ENCODE measurements at regions not wholly inside any gene's neighbourhood (a gene's known extent, or its start where the extent isn't known, plus 50 kb on each side); places are given as distances from the start of the nearest gene placed in this dataset.
"Not testable (repeated sequence)": the region's sequence is repeated elsewhere in the genome, so short reads cannot be mapped to it uniquely, and the experiment has no call there.

DNA sequence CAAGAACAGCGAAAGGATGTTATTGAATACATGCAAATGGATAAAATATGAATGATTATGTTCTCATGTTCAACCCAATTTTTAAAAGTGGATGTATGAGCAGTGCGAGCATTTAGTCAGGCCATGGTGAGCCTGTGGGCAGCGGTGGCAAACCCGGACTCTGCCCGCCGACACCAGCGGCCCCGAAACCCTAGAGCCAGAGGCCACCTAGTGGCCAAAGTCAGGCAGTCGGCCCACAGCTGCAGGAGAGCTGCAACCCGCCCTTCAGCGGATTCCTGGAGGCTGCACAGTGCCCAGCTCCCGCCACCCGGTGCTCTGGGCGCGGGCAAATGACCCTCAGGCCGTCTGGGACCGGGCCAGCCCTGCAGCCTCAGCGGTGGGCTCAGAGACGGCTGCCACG, 89.5 kb downstream of the POTEG start:
- intact Hi-C loops (cut with DNase I, micrococcal nuclease); H3K4me3 Mint-ChIP-seq; DNase-seq; H3K27me3 Mint-ChIP-seq; H3K36me3 Mint-ChIP-seq (ENCODE audit: low read depth); ATAC-seq (ENCODE audit: poor library complexity); H3K27ac ChIP-seq (ENCODE audit: low read depth in 1 of 2, low read length in 2 of 2); H3K4me1 ChIP-seq (ENCODE audit: insufficient read depth, low read length); POLR2A ChIA-PET; H3K9me3 Mint-ChIP-seq; CTCF ChIA-PET; H3K36me3 ChIP-seq (ENCODE audit: insufficient read depth, low read length); H3K27me3 ChIP-seq (ENCODE audit: control insufficient read depth in 1 of 2, insufficient read depth in 2 of 2, low read length in 2 of 2); H3K4me3 ChIP-seq (ENCODE audit: low read length); H3K4me1 Mint-ChIP-seq (ENCODE audit: low read depth); H3K27ac Mint-ChIP-seq; H3K9me3 ChIP-seq (ENCODE audit: control insufficient read depth in 1 of 2, insufficient read depth in 1 of 2, low read length in 2 of 2): not testable (repeated sequence)

DNA sequence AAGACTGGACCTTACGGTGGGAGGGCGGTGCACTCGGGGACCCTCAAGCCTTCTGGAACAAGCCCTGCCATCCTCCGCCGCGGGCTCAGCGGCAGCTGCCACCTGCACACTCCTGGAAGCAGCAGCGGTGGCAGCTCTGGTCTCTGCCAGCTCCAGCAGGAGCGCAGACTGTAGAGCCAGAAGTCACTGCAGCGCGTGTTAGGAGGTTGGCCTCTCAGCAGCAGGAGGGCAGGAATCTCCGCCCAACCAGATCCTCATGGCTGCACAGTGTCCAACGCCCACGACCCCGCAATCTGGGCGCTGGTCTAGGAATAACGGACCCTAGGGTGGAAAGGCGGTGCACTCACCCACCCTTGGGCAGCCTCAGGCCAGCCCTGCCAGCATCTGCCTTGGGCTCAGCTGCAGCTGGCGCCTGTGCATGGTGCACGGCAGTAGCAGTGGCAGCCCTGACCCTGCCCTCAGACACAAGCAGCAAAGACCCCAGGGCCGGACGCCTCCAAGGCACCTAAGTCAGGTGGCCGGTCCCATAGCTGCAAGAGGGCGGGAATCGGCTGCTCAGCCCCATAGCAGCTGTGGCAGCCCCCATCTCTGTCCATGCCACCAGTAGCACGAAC, 88.7 kb downstream of the POTEG start:
- H3K4me3 ChIP-seq (ENCODE audit: low read length); H3K4me1 Mint-ChIP-seq (ENCODE audit: low read depth); H3K9me3 ChIP-seq (ENCODE audit: control insufficient read depth in 1 of 2, insufficient read depth in 1 of 2, low read length in 2 of 2); H3K4me3 Mint-ChIP-seq; H3K9me3 Mint-ChIP-seq; H3K4me1 ChIP-seq (ENCODE audit: insufficient read depth, low read length); H3K27ac Mint-ChIP-seq; H3K27me3 ChIP-seq (ENCODE audit: control insufficient read depth in 1 of 2, insufficient read depth in 2 of 2, low read length in 2 of 2); intact Hi-C loops (cut with DNase I, micrococcal nuclease); ATAC-seq (ENCODE audit: poor library complexity); CTCF ChIA-PET; POLR2A ChIA-PET; DNase-seq; H3K27me3 Mint-ChIP-seq; H3K36me3 ChIP-seq (ENCODE audit: insufficient read depth, low read length); H3K27ac ChIP-seq (ENCODE audit: low read depth in 1 of 2, low read length in 2 of 2); H3K36me3 Mint-ChIP-seq (ENCODE audit: low read depth): not testable (repeated sequence)

DNA sequence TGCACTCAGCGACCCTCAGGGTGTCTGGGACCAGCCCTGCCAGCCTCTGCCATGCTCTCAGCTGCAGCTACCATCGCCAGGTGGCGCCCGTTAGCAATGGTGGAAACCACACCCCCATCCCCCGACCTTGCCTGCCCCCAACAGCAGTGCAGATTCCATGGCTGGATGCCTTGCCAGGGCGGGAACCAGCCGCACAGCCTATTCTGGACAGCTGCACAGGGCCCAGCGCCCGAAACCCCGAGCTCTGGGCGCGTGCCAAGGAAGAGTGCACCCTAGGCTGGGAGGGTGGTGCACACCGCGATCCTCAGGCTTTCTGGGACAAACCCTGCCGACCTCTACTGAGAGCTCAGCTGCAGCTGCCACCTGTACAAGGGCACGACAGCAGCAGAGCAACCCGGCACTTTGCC, 88.1 kb downstream of the POTEG start:
- H3K9me3 Mint-ChIP-seq; H3K36me3 ChIP-seq (ENCODE audit: insufficient read depth, low read length); intact Hi-C loops (cut with DNase I, micrococcal nuclease); H3K4me3 Mint-ChIP-seq; POLR2A ChIA-PET; H3K9me3 ChIP-seq (ENCODE audit: control insufficient read depth in 1 of 2, insufficient read depth in 1 of 2, low read length in 2 of 2); H3K27me3 Mint-ChIP-seq; H3K4me1 Mint-ChIP-seq (ENCODE audit: low read depth); H3K27me3 ChIP-seq (ENCODE audit: control insufficient read depth in 1 of 2, insufficient read depth in 2 of 2, low read length in 2 of 2); H3K27ac ChIP-seq (ENCODE audit: low read depth in 1 of 2, low read length in 2 of 2); H3K27ac Mint-ChIP-seq; H3K4me1 ChIP-seq (ENCODE audit: insufficient read depth, low read length); H3K36me3 Mint-ChIP-seq (ENCODE audit: low read depth); CTCF ChIA-PET; H3K4me3 ChIP-seq (ENCODE audit: low read length): not testable (repeated sequence)
- peak in 2 of 14 experiments; percentile 1 to 2 for DNase-seq
- peak; percentile 29 for ATAC-seq (ENCODE audit: poor library complexity)

DNA sequence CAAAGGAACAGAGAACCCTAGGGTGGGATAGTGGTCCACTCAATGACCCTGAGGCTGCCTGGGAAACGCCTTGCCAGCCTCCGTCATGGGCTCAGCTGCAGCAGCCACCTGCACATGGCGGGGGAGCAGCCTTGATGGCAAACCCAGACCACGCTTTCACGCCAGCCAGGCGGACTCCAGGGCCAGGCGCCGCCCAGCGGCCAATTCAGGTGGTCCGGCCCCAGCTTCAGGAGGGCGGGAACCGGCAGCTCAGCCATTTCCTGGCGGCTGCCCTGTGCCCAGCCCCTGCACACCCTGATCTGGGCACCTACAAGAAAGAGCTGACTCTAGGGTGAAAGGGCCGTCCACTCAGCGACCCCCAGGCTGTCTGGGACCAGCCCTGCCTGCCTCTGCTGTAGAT, 87.5 kb downstream of the POTEG start:
- H3K36me3 Mint-ChIP-seq (ENCODE audit: low read depth); H3K4me1 ChIP-seq (ENCODE audit: insufficient read depth, low read length); H3K4me3 Mint-ChIP-seq; H3K27ac ChIP-seq (ENCODE audit: low read depth in 1 of 2, low read length in 2 of 2); H3K4me1 Mint-ChIP-seq (ENCODE audit: low read depth); intact Hi-C loops (cut with DNase I, micrococcal nuclease); H3K36me3 ChIP-seq (ENCODE audit: insufficient read depth, low read length); ATAC-seq (ENCODE audit: poor library complexity); DNase-seq; POLR2A ChIA-PET; H3K9me3 ChIP-seq (ENCODE audit: control insufficient read depth in 1 of 2, insufficient read depth in 1 of 2, low read length in 2 of 2); H3K27me3 ChIP-seq (ENCODE audit: control insufficient read depth in 1 of 2, insufficient read depth in 2 of 2, low read length in 2 of 2); H3K9me3 Mint-ChIP-seq; H3K4me3 ChIP-seq (ENCODE audit: low read length); H3K27me3 Mint-ChIP-seq; H3K27ac Mint-ChIP-seq; CTCF ChIA-PET: not testable (repeated sequence)

DNA sequence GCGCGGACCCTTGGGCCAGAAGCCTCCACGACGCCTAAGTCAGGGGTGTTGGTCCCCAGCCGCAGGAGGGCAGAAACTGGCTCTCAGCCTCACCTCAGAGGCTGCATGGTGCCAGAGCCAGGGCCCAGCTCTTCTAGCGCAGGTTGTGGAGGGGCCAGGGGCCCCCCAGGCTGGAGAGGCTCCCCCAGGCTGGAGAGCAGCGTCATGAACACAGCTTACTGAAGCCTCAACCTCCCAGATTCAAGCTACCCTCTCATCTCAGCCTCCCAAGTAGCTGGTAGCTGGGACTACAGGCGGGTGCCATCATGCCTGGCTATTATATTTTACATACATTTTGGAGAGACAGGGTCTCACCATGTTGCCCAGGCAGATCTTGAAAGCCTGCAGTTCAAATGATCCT, 87.0 kb downstream of the POTEG start:
- H3K9me3 Mint-ChIP-seq; H3K4me1 Mint-ChIP-seq (ENCODE audit: low read depth); ATAC-seq (ENCODE audit: poor library complexity); CTCF ChIA-PET; intact Hi-C loops (cut with DNase I, micrococcal nuclease); H3K27ac Mint-ChIP-seq; H3K27ac ChIP-seq (ENCODE audit: low read depth in 1 of 2, low read length in 2 of 2); H3K27me3 ChIP-seq (ENCODE audit: control insufficient read depth in 1 of 2, insufficient read depth in 2 of 2, low read length in 2 of 2); POLR2A ChIA-PET; H3K4me1 ChIP-seq (ENCODE audit: insufficient read depth, low read length); DNase-seq; H3K9me3 ChIP-seq (ENCODE audit: control insufficient read depth in 1 of 2, insufficient read depth in 1 of 2, low read length in 2 of 2); H3K4me3 ChIP-seq (ENCODE audit: low read length); H3K4me3 Mint-ChIP-seq; H3K36me3 ChIP-seq (ENCODE audit: insufficient read depth, low read length); H3K36me3 Mint-ChIP-seq (ENCODE audit: low read depth); H3K27me3 Mint-ChIP-seq: not testable (repeated sequence)

Data from CD4-positive, alpha-beta T cell (primary cell).